ENCODE measurements at regions not wholly inside any gene's neighbourhood (a gene's known extent, or its start where the extent isn't known, plus 50 kb on each side); places are given as distances from the start of the nearest gene placed in this dataset.
A peak's percentile ranks its signal among the peaks of the same experiment; 100 is the strongest.

DNA sequence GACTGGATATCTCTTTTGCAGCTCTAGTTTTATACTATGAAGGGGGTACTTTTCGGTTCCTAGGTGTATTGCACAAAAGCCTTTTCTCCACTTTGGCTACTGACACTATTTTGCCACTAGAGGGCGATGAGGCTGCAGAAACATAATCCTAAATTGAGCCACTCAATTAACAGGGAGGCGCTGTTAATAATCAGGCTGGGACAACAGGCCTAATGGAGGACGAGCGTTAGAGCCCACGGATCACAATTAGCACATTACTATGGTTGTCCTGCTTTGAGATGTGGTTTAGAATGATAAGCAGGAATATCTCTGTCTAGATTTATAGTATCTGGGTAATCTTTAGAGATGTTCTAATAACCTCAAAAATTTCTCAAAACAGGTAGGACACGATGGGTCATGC is 62.2 kb upstream of the PMAIP1 start:
- TF ChIP-seq CTCF (IDR thresholded peaks at IDR 0.05) (peak; percentile 66 to 69 (median 66)), POLR2A (IDR thresholded peaks at IDR 0.05) (no peak)
